Right cardiac atrium (tissue), 5 donors: ENCODE measurements at regions not wholly inside any gene's neighbourhood (a gene's known extent, or its start where the extent isn't known, plus 50 kb on each side); places are given as distances from the start of the nearest gene placed in this dataset.
"Not testable (repeated sequence)": the region's sequence is repeated elsewhere in the genome, so short reads cannot be mapped to it uniquely, and the experiment has no call there.

Source experiments
- ATAC-seq, 2 donors: fragments of 200-7000 bp; cut with Tn5 transposase; one replicate each; pipeline versions ENCODE4 v1.8.0 to v1.9.1; 2020; ENCODE audit warnings: moderate library complexity in 2 of 2, mild to moderate bottlenecking in 1 of 2
- DNase-seq, 3 donors: peaks; one replicate each; pipeline ENCODE4 v3.0.0-alpha.2; 2020
- H3K27ac ChIP-seq: one replicate; pipeline ENCODE4 v1.5.1; 2013; ENCODE audit warnings: mild to moderate bottlenecking, low read length, control low read depth, moderate library complexity
- H3K27me3 ChIP-seq: one replicate; pipeline ENCODE4 v1.6.1; 2013; ENCODE audit not compliant: control insufficient read depth, insufficient read depth
- H3K4me1 ChIP-seq: one replicate; pipeline ENCODE4 v1.6.1; 2013; ENCODE audit warnings: low read length; ENCODE audit not compliant: control insufficient read depth, insufficient read depth
- H3K4me3 ChIP-seq: one replicate; pipeline ENCODE4 v1.5.1; 2013; ENCODE audit warnings: low read length, control low read depth
- H3K9me3 ChIP-seq: one replicate; pipeline ENCODE4 v1.6.1; 2013; ENCODE audit warnings: low read length; ENCODE audit not compliant: control insufficient read depth
- WGBS: extraction: QIAGEN DNeasy Blood & Tissue Kit; methylation state at CpG from one replicate; pipeline ENCODE4 v1.1.7; 2013; 5-methylcytosine and 5-hydroxymethylcytosine counted together
- intact Hi-C, 4 donors: fragments of 100-400 bp; cut with DNase I; formaldehyde crosslinking; loops; one replicate each; pipeline versions ENCODE4 v1.11.0 to v1.14.0; 2022 to 2023
- donor health status: healthy with polysubstance abuse.
- donor health status: DM: no; HTN: yes; CAD: no.
- donor health status: DM: no; HTN: no; CAD: no.
- donor health status: DM: no; HTN: yes; CAD: no; lungs with severe emphysema.
- donor health status: DM: yes; HTN: yes; CAD: no.

GRCh38 chr2:89102587-89102986, 411.1 kb downstream of the RPIA start:
- H3K4me1 ChIP-seq, H3K4me3 ChIP-seq, ATAC-seq, DNase-seq, intact Hi-C loops, H3K27me3 ChIP-seq, H3K27ac ChIP-seq, H3K9me3 ChIP-seq: not testable (repeated sequence)
- 53% methylated on average over 4 of the region's 4 CpGs for WGBS

GRCh38 chr2:89106369-89107019, 415.0 kb downstream of the RPIA start:
- H3K9me3 ChIP-seq, DNase-seq, ATAC-seq, H3K4me1 ChIP-seq, H3K4me3 ChIP-seq, H3K27me3 ChIP-seq, intact Hi-C loops, H3K27ac ChIP-seq: not testable (repeated sequence)
- WGBS, result 56% methylated on average over 2 of the region's 3 CpGs

DNA sequence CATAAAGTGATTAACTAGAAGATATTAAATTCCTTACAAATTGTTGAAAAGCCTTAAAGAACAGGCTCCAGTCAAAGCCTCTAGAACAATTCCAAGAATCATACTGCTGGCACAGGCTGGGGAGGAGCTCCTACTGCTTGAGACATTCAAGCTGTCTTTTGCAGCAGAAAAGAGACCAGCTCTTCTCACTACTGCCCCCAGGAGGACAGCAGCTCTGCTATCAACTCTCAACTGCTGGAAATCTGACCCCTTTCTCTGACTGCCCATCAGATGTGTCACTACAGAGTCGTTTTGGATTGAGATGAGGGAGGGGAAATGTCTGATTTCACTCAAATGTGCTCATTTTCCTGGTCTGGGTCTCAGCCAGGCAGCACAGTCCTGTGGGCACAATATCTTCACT, 421.0 kb downstream of the RPIA start:
- intact Hi-C loops, H3K27ac ChIP-seq, H3K27me3 ChIP-seq, H3K4me1 ChIP-seq, H3K4me3 ChIP-seq, H3K9me3 ChIP-seq: not testable (repeated sequence)
- peak; percentile 45 to 55 for ATAC-seq
- 0% methylated on average over 1 of the region's 1 CpG for WGBS
- DNase-seq, result peak in 1 of 3 donors; percentile 41

DNA sequence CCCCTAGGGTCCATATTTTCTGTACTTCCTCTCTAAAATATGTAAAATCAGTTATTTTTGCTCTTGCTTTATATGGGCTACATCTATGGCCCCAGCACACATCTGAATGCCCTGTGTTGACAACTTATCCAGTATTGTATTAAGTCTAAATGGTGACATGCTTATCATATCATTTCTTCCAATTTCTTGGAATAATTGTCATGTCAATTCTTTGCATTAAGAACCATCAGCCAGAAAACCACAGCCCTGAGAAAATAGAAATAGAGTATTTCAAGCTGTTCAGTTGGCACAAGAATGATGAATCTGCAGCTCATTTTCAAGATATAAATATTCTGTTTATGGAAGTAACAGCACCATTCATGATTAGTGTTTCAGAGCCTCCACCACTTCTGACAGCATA, 421.8 kb downstream of the RPIA start:
- H3K27me3 ChIP-seq, H3K27ac ChIP-seq, H3K4me1 ChIP-seq, H3K9me3 ChIP-seq, intact Hi-C loops, ATAC-seq, H3K4me3 ChIP-seq, DNase-seq: not testable (repeated sequence)

DNA sequence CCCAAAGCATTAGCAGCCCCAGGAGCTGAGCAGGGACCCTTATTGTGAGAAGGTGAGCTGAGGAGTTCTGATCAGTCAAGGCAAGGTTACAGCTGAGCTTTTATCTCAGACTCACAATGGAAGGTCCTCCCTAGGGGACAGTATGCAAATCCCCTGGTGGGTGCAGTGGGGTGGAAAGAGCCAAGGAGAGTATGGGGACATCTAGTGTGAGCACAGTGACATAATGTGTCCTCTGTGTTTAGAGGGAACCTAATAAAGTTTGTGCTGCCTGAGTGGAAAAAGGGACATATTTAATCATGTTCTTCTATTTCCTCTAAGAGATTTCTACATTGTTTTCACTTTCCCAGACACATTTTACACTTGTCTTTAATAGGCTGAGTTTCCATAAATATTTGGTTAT, 438.0 kb downstream of the RPIA start:
- intact Hi-C loops, DNase-seq, H3K4me1 ChIP-seq, H3K4me3 ChIP-seq, H3K9me3 ChIP-seq, H3K27me3 ChIP-seq, ATAC-seq, H3K27ac ChIP-seq: not testable (repeated sequence)

GRCh38 chr2:89130665-89131308, 439.3 kb downstream of the RPIA start:
- intact Hi-C loops, H3K27me3 ChIP-seq, H3K4me3 ChIP-seq, H3K4me1 ChIP-seq, H3K27ac ChIP-seq, H3K9me3 ChIP-seq: not testable (repeated sequence)
- 66% methylated on average over 10 of the region's 10 CpGs for WGBS
- peak in 2 of 3 donors; percentile 32 to 67 for DNase-seq
- ATAC-seq, result peak; percentile 90 to 93

DNA sequence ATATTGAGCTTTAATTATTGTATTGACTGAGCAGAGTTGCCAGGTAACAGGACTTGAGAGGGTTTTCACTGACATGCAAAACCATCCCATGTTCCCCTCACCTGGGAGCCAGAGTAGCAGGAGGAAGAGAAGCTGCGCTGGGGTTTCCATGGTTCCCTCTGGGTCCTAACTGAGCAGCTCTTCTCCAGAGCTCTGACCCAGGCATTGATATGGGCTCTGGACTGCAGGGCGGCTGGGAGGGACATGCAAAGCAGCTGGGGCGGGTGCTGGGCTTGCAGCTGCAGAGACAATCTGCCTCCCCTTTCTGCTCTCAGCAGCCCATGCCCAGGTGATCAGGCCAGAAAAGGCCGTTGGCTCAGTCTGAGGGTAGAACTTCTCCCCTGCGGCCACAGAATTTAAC, 451.5 kb downstream of the RPIA start:
- H3K27me3 ChIP-seq, H3K4me1 ChIP-seq, H3K4me3 ChIP-seq, ATAC-seq, H3K27ac ChIP-seq, H3K9me3 ChIP-seq, intact Hi-C loops: not testable (repeated sequence)
- WGBS, result 58% methylated on average over 5 of the region's 5 CpGs
- peak in 1 of 3 donors; percentile 13 for DNase-seq

- WGBS, result 92% methylated on average over 1 of the region's 1 CpG
- not testable (repeated sequence) for ATAC-seq, H3K27ac ChIP-seq
Measured at GRCh38 chr2:89145342-89145741, 453.9 kb downstream of the RPIA start.

DNA sequence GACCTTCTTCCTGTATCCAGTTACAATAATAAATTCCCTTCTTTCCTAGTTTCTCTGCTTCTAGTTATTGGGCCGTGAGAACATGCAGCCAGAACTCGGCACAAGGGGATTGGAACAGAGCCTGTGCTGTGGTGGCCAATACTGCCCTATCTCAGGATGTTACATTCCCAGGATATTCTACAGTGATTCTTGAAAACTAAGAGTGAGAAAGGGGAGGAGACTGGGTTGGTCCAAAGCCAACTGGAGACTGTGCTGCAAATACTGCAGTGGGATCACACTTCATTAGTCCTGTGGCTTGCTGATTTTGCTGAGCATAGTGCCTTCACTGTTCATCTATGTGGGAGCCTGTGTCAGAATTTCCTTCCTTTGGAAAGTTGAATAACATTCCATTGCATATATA, 456.8 kb downstream of the RPIA start:
- H3K4me3 ChIP-seq, H3K27ac ChIP-seq, H3K4me1 ChIP-seq, H3K27me3 ChIP-seq, intact Hi-C loops, H3K9me3 ChIP-seq: not testable (repeated sequence)
- WGBS, result 15% methylated on average over 2 of the region's 2 CpGs
- ATAC-seq, result peak; percentile 53 to 80
- peak; percentile 16 to 63 (median 31) for DNase-seq

More at GRCh38 chr2:89145342-89145741, 453.9 kb downstream of the RPIA start:
- DNase-seq, H3K27me3 ChIP-seq, H3K9me3 ChIP-seq, intact Hi-C loops, H3K4me1 ChIP-seq, H3K4me3 ChIP-seq: not testable (repeated sequence)

- not testable (repeated sequence) for H3K4me3 ChIP-seq, H3K9me3 ChIP-seq, H3K27me3 ChIP-seq, H3K4me1 ChIP-seq, DNase-seq, H3K27ac ChIP-seq, ATAC-seq
- intact Hi-C loops, result loop anchor here in 1 of 4 donors (10.0 kb wide), 1 partner anchor 277 kb away; no protein-coding TSS in a partner anchor
- 85% methylated on average over 1 of the region's 1 CpG for WGBS
Measured at GRCh38 chr2:89151699-89152098, 460.2 kb downstream of the RPIA start.

DNA sequence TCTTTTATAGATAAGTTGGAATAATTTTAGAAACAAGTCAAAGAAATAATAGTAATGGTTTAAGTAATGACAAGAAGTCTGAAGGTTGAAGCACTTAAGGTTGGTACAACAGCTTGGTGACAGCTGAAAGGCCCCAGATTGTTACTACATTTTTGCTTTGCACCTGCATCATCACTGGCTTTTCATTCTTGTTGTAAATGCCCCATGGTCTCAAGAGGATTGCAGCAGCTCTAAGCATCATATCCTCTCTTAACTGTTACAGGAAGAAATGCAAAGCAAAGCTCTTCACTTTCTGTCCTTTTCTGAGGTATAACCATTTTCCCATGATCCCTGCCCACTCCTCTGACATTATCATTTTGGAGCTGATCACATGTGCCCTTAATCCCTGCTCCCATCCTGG, 461.0 kb downstream of the RPIA start:
- H3K4me3 ChIP-seq, H3K4me1 ChIP-seq, DNase-seq, H3K9me3 ChIP-seq, ATAC-seq, H3K27ac ChIP-seq, H3K27me3 ChIP-seq: not testable (repeated sequence)
- intact Hi-C loops, result loop anchor here in 1 of 4 donors (10.0 kb wide), 1 partner anchor 278 kb away; no protein-coding TSS in a partner anchor
